ENCODE measurements at regions not wholly inside any gene's neighbourhood (a gene's known extent, or its start where the extent isn't known, plus 50 kb on each side); places are given as distances from the start of the nearest gene placed in this dataset.

GRCh38 chr10:10658172-10658785 lies 359.4 kb upstream of the CELF2 start:
- peaks cover 3% of the 10 kb centered on the region for H3K27me3 Mint-ChIP-seq
- H3K36me3 Mint-ChIP-seq, result no peaks in the 10 kb centered on the region
- ATAC-seq (ENCODE audit: low read depth) (no peak), DNase-seq (ENCODE audit: low spot score in 2 of 2) (no peak)
- H3K4me1 Mint-ChIP-seq, result no peaks in the 10 kb centered on the region
- H3K27ac Mint-ChIP-seq, result no peak overlapping the region
- no peak overlapping the region for H3K4me3 Mint-ChIP-seq
- peaks cover 5% of the 10 kb centered on the region for H3K9me3 Mint-ChIP-seq

DNA sequence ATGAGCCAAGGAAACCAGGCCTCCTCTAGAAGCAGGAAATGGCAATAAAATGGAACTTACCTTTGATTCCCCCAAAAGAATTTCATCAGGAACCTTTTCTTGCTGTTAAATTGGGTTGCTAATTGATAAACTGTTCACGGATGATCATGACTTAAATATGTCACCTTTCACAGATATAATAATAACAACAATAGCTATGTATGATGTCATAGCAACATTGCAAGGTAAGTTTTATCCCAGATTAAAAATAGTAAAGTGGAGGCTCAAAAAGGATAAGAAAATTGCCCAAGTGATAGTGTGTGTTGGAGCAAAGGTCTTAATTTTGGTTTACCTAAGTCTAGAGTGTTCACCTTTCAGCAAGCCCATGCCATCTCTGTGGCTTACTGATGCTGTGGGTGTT lies 357.6 kb upstream of the CELF2 start:
- H3K9me3 Mint-ChIP-seq, result peaks cover 5% of the 10 kb centered on the region
- DNase-seq (ENCODE audit: low spot score in 2 of 2) (no peak), ATAC-seq (ENCODE audit: low read depth) (no peak)
- H3K27me3 Mint-ChIP-seq, result peaks cover 3% of the 10 kb centered on the region
- no peaks in the 10 kb centered on the region for H3K4me1 Mint-ChIP-seq
- H3K4me3 Mint-ChIP-seq, result no peak overlapping the region
- H3K27ac Mint-ChIP-seq, result no peak overlapping the region
- no peaks in the 10 kb centered on the region for H3K36me3 Mint-ChIP-seq

- no peak overlapping the region for H3K4me3 Mint-ChIP-seq
- no peak overlapping the region for H3K27ac Mint-ChIP-seq
- H3K27me3 Mint-ChIP-seq, result peaks cover 3% of the 10 kb centered on the region
- DNase-seq (ENCODE audit: low spot score in 2 of 2) (no peak), ATAC-seq (ENCODE audit: low read depth) (no peak)
- H3K36me3 Mint-ChIP-seq, result no peaks in the 10 kb centered on the region
- H3K4me1 Mint-ChIP-seq, result no peaks in the 10 kb centered on the region
- H3K9me3 Mint-ChIP-seq, result peaks cover 5% of the 10 kb centered on the region
These were observed 356.5 kb upstream of the CELF2 start for GRCh38 chr10:10661176-10661575.

- Mint-ChIP-seq H3K9me3 (peaks cover 2% of the 10 kb centered on the region), H3K27me3 (peaks cover 3% of the 10 kb centered on the region), H3K4me1 (no peaks in the 10 kb centered on the region), H3K27ac (no peak overlapping the region), H3K4me3 (no peak overlapping the region), H3K36me3 (no peaks in the 10 kb centered on the region)
- DNase-seq (ENCODE audit: low spot score in 2 of 2), result no peak
- no peak for ATAC-seq (ENCODE audit: low read depth)
These were observed 354.8 kb upstream of the CELF2 start for GRCh38 chr10:10662716-10663408.

- Mint-ChIP-seq H3K27me3 (peaks cover 3% of the 10 kb centered on the region), H3K9me3 (peaks cover 2% of the 10 kb centered on the region), H3K4me3 (no peak overlapping the region), H3K36me3 (no peaks in the 10 kb centered on the region), H3K4me1 (no peaks in the 10 kb centered on the region), H3K27ac (no peak overlapping the region)
- no peak for ATAC-seq (ENCODE audit: low read depth)
- DNase-seq (ENCODE audit: low spot score in 2 of 2), result no peak
These were observed 354.1 kb upstream of the CELF2 start for GRCh38 chr10:10663622-10664021.

DNA sequence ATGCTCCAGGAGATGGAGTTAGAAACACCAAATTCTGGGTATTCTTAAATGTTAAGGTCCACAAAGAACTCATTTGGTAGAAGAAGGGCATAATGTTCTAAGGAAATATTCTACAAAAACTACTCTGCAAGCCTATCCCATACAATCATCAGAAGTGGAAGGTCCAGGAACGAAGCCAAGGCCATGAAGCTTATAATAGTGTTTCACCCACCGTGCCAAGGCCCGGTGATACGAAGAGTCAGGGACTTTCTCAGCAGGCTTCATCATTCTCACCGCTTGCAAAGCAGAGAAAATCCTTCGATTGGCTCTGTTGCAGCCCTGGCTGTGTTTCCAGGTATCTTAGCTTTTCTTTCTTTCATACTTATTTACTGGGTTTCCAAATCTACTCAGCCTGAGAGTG lies 351.9 kb upstream of the CELF2 start:
- H3K4me3 Mint-ChIP-seq, result no peak overlapping the region
- H3K27ac Mint-ChIP-seq, result no peak overlapping the region
- no peaks in the 10 kb centered on the region for H3K9me3 Mint-ChIP-seq
- peaks cover 6% of the 10 kb centered on the region for H3K27me3 Mint-ChIP-seq
- no peaks in the 10 kb centered on the region for H3K36me3 Mint-ChIP-seq
- no peak for ATAC-seq (ENCODE audit: low read depth)
- no peak for DNase-seq (ENCODE audit: low spot score in 2 of 2)
- H3K4me1 Mint-ChIP-seq, result no peaks in the 10 kb centered on the region

- H3K4me1 Mint-ChIP-seq, result no peaks in the 10 kb centered on the region
- H3K36me3 Mint-ChIP-seq, result no peaks in the 10 kb centered on the region
- H3K27ac Mint-ChIP-seq, result no peak overlapping the region
- no peak overlapping the region for H3K4me3 Mint-ChIP-seq
- no peaks in the 10 kb centered on the region for H3K9me3 Mint-ChIP-seq
- ATAC-seq (ENCODE audit: low read depth) (no peak), DNase-seq (ENCODE audit: low spot score in 2 of 2) (no peak)
- peaks cover 3% of the 10 kb centered on the region for H3K27me3 Mint-ChIP-seq
These were observed 350.2 kb upstream of the CELF2 start for GRCh38 chr10:10667466-10667865.

DNA sequence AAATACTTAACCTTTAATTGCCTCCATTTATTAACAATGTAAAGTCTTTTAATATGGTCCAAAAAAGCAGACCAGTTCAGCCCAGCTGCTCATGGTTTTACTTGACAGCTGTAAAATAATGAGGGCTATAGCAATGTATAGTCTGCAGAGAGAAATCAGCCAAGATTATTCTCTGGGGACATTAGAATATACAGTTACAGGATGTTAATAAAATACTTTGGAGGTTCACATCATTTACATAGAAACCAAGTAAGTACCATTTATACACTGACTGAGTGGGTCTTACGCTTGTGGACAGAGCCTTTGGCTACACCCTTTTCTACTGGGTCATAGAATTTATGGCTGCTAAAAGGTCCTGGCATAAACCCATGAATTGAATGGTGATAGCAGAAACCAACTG lies 340.7 kb upstream of the CELF2 start:
- no peak for ATAC-seq (ENCODE audit: low read depth)
- Mint-ChIP-seq H3K4me1 (no peaks in the 10 kb centered on the region), H3K27ac (no peak overlapping the region), H3K9me3 (peaks cover 4% of the 10 kb centered on the region), H3K36me3 (no peaks in the 10 kb centered on the region), H3K4me3 (no peak overlapping the region), H3K27me3 (no peaks in the 10 kb centered on the region)
- no peak for DNase-seq (ENCODE audit: low spot score in 2 of 2)

- H3K36me3 Mint-ChIP-seq, result no peaks in the 10 kb centered on the region
- DNase-seq (ENCODE audit: low spot score in 2 of 2) (no peak), ATAC-seq (ENCODE audit: low read depth) (no peak)
These were observed 340.2 kb upstream of the CELF2 start for GRCh38 chr10:10677479-10677878.

GRCh38 chr10:10680496-10680895 lies 337.2 kb upstream of the CELF2 start:
- peaks cover 2% of the 10 kb centered on the region for H3K9me3 Mint-ChIP-seq
- no peak overlapping the region for H3K4me3 Mint-ChIP-seq
- no peaks in the 10 kb centered on the region for H3K4me1 Mint-ChIP-seq
- ATAC-seq (ENCODE audit: low read depth) (no peak), DNase-seq (ENCODE audit: low spot score in 2 of 2) (no peak)
- no peaks in the 10 kb centered on the region for H3K27me3 Mint-ChIP-seq
- no peak overlapping the region for H3K27ac Mint-ChIP-seq
- H3K36me3 Mint-ChIP-seq, result no peaks in the 10 kb centered on the region

More at GRCh38 chr10:10677479-10677878, 340.2 kb upstream of the CELF2 start:
- H3K27me3 Mint-ChIP-seq, result no peaks in the 10 kb centered on the region
- H3K4me3 Mint-ChIP-seq, result no peak overlapping the region
- peaks cover 4% of the 10 kb centered on the region for H3K9me3 Mint-ChIP-seq
- no peak overlapping the region for H3K27ac Mint-ChIP-seq
- no peaks in the 10 kb centered on the region for H3K4me1 Mint-ChIP-seq

GRCh38 chr10:10684972-10685371 lies 332.7 kb upstream of the CELF2 start:
- ATAC-seq (ENCODE audit: low read depth) (no peak), DNase-seq (ENCODE audit: low spot score in 2 of 2) (no peak)
- H3K4me1 Mint-ChIP-seq, result no peaks in the 10 kb centered on the region
- peaks cover 2% of the 10 kb centered on the region for H3K9me3 Mint-ChIP-seq
- H3K27me3 Mint-ChIP-seq, result peaks cover 4% of the 10 kb centered on the region
- no peak overlapping the region for H3K27ac Mint-ChIP-seq
- no peaks in the 10 kb centered on the region for H3K36me3 Mint-ChIP-seq
- no peak overlapping the region for H3K4me3 Mint-ChIP-seq

GRCh38 chr10:10685566-10685965 lies 332.1 kb upstream of the CELF2 start:
- Mint-ChIP-seq H3K4me1 (no peaks in the 10 kb centered on the region), H3K36me3 (no peaks in the 10 kb centered on the region), H3K4me3 (no peak overlapping the region), H3K9me3 (peaks cover 2% of the 10 kb centered on the region), H3K27me3 (peaks cover 4% of the 10 kb centered on the region), H3K27ac (no peak overlapping the region)
- ATAC-seq (ENCODE audit: low read depth), result no peak
- no peak for DNase-seq (ENCODE audit: low spot score in 2 of 2)

GRCh38 chr10:10687751-10688150 lies 329.9 kb upstream of the CELF2 start:
- H3K36me3 Mint-ChIP-seq, result no peaks in the 10 kb centered on the region
- H3K4me3 Mint-ChIP-seq, result no peak overlapping the region
- no peaks in the 10 kb centered on the region for H3K4me1 Mint-ChIP-seq
- peaks cover 4% of the 10 kb centered on the region for H3K27me3 Mint-ChIP-seq
- ATAC-seq (ENCODE audit: low read depth), result no peak
- DNase-seq (ENCODE audit: low spot score in 2 of 2), result no peak
- no peak overlapping the region for H3K27ac Mint-ChIP-seq
- H3K9me3 Mint-ChIP-seq, result peaks cover 2% of the 10 kb centered on the region

DNA sequence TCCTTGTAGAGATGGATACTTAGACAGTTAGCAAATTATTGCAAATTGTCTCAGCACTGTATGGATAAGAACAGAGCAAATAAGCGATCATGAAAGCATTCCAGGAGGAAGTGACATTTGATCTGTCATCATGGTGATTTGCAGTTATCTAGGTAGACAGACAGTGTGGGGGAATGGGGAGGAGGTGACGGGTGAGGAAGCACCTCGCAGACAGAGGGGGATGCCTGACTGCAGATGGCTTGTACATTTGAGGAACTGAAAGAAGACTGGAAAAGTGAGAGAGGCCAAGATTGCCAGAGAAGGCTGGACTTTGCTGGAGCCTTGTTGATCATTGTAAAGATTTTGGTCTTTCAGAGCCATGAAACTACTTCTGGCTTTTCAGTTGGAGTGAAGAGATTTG lies 318.2 kb upstream of the CELF2 start:
- no peak for DNase-seq (ENCODE audit: low spot score in 2 of 2)
- peaks cover 4% of the 10 kb centered on the region for H3K4me1 Mint-ChIP-seq
- ATAC-seq (ENCODE audit: low read depth), result peak; percentile 70
- H3K9me3 Mint-ChIP-seq, result no peaks in the 10 kb centered on the region
- H3K27me3 Mint-ChIP-seq, result peaks cover 8% of the 10 kb centered on the region
- no peaks in the 10 kb centered on the region for H3K36me3 Mint-ChIP-seq
- no peak overlapping the region for H3K4me3 Mint-ChIP-seq
- H3K27ac Mint-ChIP-seq, result no peak overlapping the region

DNA sequence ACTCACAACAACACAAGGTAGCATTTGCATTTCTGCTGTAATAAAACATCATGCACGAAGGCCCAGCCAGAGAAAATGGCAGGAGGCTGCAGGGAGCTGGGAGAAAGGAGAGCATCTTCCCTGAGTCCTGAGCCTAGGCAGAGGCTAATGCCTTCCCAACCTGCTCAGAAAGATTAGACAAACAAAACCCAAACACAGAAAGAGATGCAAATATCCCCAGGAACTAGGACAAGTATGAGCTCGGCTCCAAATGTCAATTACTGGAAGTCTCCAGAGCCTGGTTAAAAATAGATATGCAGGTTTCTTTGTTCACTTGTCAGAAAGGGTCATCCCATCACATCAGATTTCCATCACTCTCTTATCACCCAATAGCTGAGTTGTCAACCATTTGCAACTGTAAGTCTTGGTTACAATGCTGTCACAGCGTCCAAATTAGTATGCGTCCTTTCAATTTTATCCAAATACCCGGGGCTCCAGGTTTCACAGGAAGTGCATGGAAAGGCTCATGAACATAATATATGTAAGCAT lies 316.5 kb upstream of the CELF2 start:
- H3K27ac Mint-ChIP-seq, result no peak overlapping the region
- peaks cover 11% of the 10 kb centered on the region for H3K27me3 Mint-ChIP-seq

More for the DNA sequence above, 316.5 kb upstream of the CELF2 start:
- DNase-seq (ENCODE audit: low spot score in 2 of 2) (no peak), ATAC-seq (ENCODE audit: low read depth) (no peak)
- H3K9me3 Mint-ChIP-seq, result no peaks in the 10 kb centered on the region
- peaks cover 4% of the 10 kb centered on the region for H3K4me1 Mint-ChIP-seq
- no peaks in the 10 kb centered on the region for H3K36me3 Mint-ChIP-seq
- H3K4me3 Mint-ChIP-seq, result no peak overlapping the region

All from memory B cell (primary cell).